Breast epithelium (tissue), 4 donors: ENCODE measurements at regions not wholly inside any gene's neighbourhood (a gene's known extent, or its start where the extent isn't known, plus 50 kb on each side); places are given as distances from the start of the nearest gene placed in this dataset.

Experiments used
- DNase-seq, 2 donors: peaks; one replicate each; pipeline ENCODE4 v3.0.0-alpha.2; 2019; ENCODE audit warnings: low spot score in 2 of 2
- H3K27ac ChIP-seq, 2 donors: fragments of 200-600 bp; sonication (generic) in 1 of 2; one replicate each; pipeline ENCODE4 v1.5.1; 2016 to 2019; ENCODE audit warnings: mild to moderate bottlenecking in 1 of 2
- H3K27me3 ChIP-seq, 2 donors: fragments of 200-600 bp; sonication (generic) in 1 of 2; one replicate each; pipeline versions ENCODE4 v1.5.1 to v1.6.0; 2017 to 2019; ENCODE audit warnings: control low read depth in 1 of 2, mild to moderate bottlenecking in 1 of 2
- H3K36me3 ChIP-seq: fragments of 200-600 bp; one replicate; pipeline ENCODE4 v1.5.1; 2019
- H3K4me1 ChIP-seq, 2 donors: fragments of 200-600 bp; sonication (generic); one replicate each; pipeline ENCODE4 v1.5.1; 2016 to 2019; ENCODE audit warnings: control low read depth in 1 of 2
- H3K4me3 ChIP-seq, 3 donors: fragments of 200-600 bp; sonication (generic); 1 replicate in 2 of 3; 2 replicates in 1 of 3; pipeline ENCODE4 v1.5.1; 2016 to 2019; ENCODE audit warnings: mild to moderate bottlenecking in 3 of 3, moderate library complexity in 2 of 3
- H3K9me3 ChIP-seq, 2 donors: fragments of 200-600 bp; sonication (generic) in 1 of 2; one replicate each; pipeline ENCODE4 v1.5.1; 2016 to 2019; ENCODE audit warnings: control low read depth in 1 of 2
- POLR2A ChIP-seq: fragments of 450-650 bp; IDR thresholded peaks from one replicate; pipeline ENCODE4 v1.6.1; 2016; ENCODE audit warnings: antibody characterized with exemption, mild to moderate bottlenecking, moderate library complexity
- POLR2AphosphoS5 ChIP-seq, 3 donors: sonication (generic); formaldehyde crosslinking; IDR thresholded peaks; one replicate each; pipeline ENCODE4 v1.6.1; 2017; ENCODE audit warnings: antibody characterized with exemption in 3 of 3
- intact Hi-C: fragments of 100-400 bp; cut with DNase I; formaldehyde crosslinking; loops from one replicate; pipeline ENCODE4 v1.15.1; 2023; ENCODE audit warnings: low total_unique reads
- TF ChIP-seq, protein P1 (sequence below), 3 donors: fragments of 450-650 bp; IDR thresholded peaks; one replicate each; pipeline ENCODE4 v1.5.1; 2016 to 2017; ENCODE audit warnings: antibody characterized with exemption in 3 of 3, mild to moderate bottlenecking in 3 of 3, moderate library complexity in 3 of 3

DNA sequence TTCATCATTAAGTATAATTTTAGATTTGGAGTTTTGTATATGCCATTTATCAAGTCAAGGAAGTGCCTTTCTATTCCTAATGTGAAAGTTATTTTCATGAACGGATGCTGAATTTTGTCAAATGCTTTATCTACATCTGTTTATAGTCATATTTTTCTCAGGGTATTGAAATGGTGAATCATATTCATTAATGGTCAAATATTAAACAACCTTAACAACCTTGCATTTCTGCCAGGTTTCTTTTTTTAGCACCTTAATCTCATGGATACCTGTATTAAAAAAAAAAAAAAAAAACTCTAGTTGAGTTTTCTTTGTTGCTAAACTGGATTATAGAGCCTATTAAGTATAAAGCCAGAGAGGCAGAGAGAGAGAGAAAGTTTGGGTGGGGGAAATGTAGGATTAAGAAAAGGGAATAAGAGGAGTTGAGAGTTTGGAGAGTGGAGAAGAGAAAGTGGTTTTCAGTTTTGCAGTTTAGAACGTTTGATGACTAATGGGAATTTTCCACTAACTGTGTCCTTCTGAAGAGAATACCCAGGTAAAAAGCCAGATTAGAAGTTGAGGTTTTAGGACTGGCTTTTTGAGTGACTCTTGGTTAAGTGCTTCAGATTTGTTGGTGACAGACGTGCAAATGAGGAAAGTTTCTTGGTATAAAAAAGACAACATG lies 305.0 kb downstream of the HLX start:
- Histone ChIP-seq H3K4me1 (no peaks in the 10 kb centered on the region), H3K9me3 (no peaks in the 10 kb centered on the region), H3K36me3 (no peaks in the 10 kb centered on the region), H3K27ac (no peak overlapping the region), H3K27me3 (no peaks in the 10 kb centered on the region), H3K4me3 (no peak overlapping the region)
- no peak for DNase-seq
- TF ChIP-seq, protein P1, sequence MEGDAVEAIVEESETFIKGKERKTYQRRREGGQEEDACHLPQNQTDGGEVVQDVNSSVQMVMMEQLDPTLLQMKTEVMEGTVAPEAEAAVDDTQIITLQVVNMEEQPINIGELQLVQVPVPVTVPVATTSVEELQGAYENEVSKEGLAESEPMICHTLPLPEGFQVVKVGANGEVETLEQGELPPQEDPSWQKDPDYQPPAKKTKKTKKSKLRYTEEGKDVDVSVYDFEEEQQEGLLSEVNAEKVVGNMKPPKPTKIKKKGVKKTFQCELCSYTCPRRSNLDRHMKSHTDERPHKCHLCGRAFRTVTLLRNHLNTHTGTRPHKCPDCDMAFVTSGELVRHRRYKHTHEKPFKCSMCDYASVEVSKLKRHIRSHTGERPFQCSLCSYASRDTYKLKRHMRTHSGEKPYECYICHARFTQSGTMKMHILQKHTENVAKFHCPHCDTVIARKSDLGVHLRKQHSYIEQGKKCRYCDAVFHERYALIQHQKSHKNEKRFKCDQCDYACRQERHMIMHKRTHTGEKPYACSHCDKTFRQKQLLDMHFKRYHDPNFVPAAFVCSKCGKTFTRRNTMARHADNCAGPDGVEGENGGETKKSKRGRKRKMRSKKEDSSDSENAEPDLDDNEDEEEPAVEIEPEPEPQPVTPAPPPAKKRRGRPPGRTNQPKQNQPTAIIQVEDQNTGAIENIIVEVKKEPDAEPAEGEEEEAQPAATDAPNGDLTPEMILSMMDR (IDR thresholded peaks at IDR 0.05): no peak
- no peak for TF ChIP-seq POLR2A
- TF ChIP-seq POLR2AphosphoS5 (IDR thresholded peaks at IDR 0.05): no peak
- intact Hi-C loops: no loop called here

DNA sequence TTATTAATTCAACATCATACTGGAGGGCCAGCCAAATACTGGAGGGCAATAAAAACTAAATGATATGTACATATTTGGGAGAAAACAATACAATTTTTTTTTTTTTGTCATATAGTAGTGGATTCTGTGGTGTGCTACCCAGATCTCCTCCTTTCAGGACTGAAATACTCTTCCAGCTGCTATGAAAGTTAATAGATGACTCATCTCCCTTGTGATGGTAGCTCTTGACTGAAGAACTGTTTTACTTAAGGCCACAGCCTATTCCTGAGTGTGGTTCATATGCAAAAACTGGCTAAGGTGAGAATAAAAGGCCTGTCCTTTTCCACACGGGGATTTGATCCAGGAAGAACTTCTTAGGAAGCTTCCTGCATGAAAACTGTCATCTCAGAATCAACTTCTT lies 307.9 kb downstream of the HLX start:
- no peak for TF ChIP-seq POLR2A
- TF ChIP-seq, protein P1 (IDR thresholded peaks at IDR 0.05): no peak
- TF ChIP-seq POLR2AphosphoS5 (IDR thresholded peaks at IDR 0.05): no peak

DNA sequence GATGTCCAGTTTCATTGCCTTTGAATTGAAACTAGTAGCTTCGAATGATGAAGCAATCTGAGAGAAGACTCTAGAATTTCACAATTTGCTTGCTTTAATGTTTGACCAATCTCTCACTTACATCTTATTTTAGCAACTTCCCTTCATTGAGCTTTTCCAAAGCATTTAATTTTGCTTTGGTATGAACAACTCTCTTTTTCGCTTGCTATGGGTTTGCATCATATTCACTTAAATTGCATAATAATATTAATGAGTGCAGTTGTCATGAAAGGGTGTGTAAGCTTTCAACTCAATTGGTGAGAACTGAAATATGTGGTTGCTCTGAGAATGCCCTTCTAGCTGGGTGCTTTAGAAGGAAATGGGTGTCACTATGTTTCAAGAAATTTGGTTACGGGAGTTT lies 309.2 kb downstream of the HLX start:
- H3K9me3 ChIP-seq: no peaks in the 10 kb centered on the region
- DNase-seq: no peak
- no peak overlapping the region for H3K27ac ChIP-seq
- H3K36me3 ChIP-seq: no peaks in the 10 kb centered on the region
- intact Hi-C loops: no loop called here
- no peak overlapping the region for H3K4me3 ChIP-seq
- TF ChIP-seq POLR2A (no peak), POLR2AphosphoS5 (IDR thresholded peaks at IDR 0.05) (no peak)
- TF ChIP-seq, protein P1 (IDR thresholded peaks at IDR 0.05): no peak
- H3K27me3 ChIP-seq: no peaks in the 10 kb centered on the region
- H3K4me1 ChIP-seq: no peaks in the 10 kb centered on the region

More for the DNA sequence above, 307.9 kb downstream of the HLX start:
- intact Hi-C loops: no loop called here
- no peaks in the 10 kb centered on the region for H3K36me3 ChIP-seq
- H3K27me3 ChIP-seq: no peaks in the 10 kb centered on the region
- H3K27ac ChIP-seq: no peak overlapping the region
- no peaks in the 10 kb centered on the region for H3K9me3 ChIP-seq
- H3K4me3 ChIP-seq: no peak overlapping the region
- no peaks in the 10 kb centered on the region for H3K4me1 ChIP-seq
- no peak for DNase-seq

DNA sequence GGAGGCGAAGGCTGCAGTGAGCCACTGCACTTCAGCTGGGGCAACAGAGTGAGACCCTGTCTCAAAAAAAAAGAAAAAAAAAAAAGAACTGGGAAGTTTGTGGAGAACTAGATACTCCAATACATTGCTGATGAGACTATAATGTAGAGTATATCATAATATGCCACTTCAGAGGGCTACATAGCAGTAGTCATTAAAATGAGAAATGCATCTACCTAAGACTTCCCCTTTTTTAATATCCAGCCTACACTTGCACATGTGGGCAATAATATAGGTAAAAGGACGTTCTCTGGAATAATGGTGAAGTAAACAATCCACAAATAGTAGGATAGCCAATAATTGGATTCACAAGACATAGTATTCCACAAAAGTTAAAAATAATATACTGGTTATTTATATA lies 311.0 kb downstream of the HLX start:
- no peak overlapping the region for H3K27ac ChIP-seq
- no peaks in the 10 kb centered on the region for H3K9me3 ChIP-seq
- DNase-seq: no peak
- no peak overlapping the region for H3K4me3 ChIP-seq
- TF ChIP-seq POLR2A (no peak), POLR2AphosphoS5 (IDR thresholded peaks at IDR 0.05) (no peak)
- TF ChIP-seq, protein P1 (IDR thresholded peaks at IDR 0.05): no peak
- H3K27me3 ChIP-seq: no peaks in the 10 kb centered on the region
- H3K36me3 ChIP-seq: no peaks in the 10 kb centered on the region
- intact Hi-C loops: no loop called here
- H3K4me1 ChIP-seq: no peaks in the 10 kb centered on the region

DNA sequence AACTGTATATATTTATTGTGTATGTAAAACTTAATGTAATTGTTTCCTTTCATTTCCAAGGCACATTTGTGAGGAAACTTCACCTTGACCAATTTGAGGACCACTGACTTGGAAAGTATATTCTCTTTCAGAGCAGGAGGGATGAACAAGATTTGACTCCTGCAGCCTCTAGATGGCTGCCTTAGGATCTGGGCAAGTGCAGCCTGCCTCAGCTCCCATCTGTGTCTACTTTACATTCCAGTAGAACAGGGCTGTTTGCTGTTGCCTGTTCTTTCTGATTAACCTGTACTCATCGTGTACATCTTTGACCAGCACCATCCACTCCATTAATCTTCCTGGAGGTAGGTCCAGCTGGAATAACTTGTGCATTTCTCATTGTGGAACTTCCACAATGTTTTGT lies 312.8 kb downstream of the HLX start:
- Histone ChIP-seq H3K9me3 (no peaks in the 10 kb centered on the region), H3K4me3 (no peak overlapping the region), H3K27me3 (no peaks in the 10 kb centered on the region), H3K4me1 (no peaks in the 10 kb centered on the region), H3K27ac (no peak overlapping the region), H3K36me3 (no peaks in the 10 kb centered on the region)
- intact Hi-C loops: no loop called here
- DNase-seq: no peak
- TF ChIP-seq POLR2A (no peak), POLR2AphosphoS5 (IDR thresholded peaks at IDR 0.05) (no peak)
- TF ChIP-seq, protein P1 (IDR thresholded peaks at IDR 0.05): no peak
